ENCODE measurements at regions not wholly inside any gene's neighbourhood (a gene's known extent, or its start where the extent isn't known, plus 50 kb on each side); places are given as distances from the start of the nearest gene placed in this dataset.

- ChIA-PET POLR2A (no interaction called here), CTCF (no interaction called here)
- Histone ChIP-seq H3K9me3 (replicated peaks; ENCODE audit: control insufficient read depth, insufficient read depth, low read length) (peaks cover 21% of the 10 kb centered on the region), H3K27me3 (ENCODE audit: control insufficient read depth in 2 of 2, insufficient read depth in 2 of 2, low read length in 2 of 2) (no peaks in the 10 kb centered on the region), H3K9me1 (replicated peaks; ENCODE audit: control insufficient read depth, extremely low read depth, insufficient read depth, low read length) (no peaks in the 10 kb centered on the region), H3K27ac (ENCODE audit: insufficient read depth, low read depth, low read length) (no peak overlapping the region), H3K4me1 (ENCODE audit: control insufficient read depth, extremely low read depth, insufficient read depth, low read length) (no peaks in the 10 kb centered on the region), H3K9ac (replicated peaks; ENCODE audit: extremely low read depth, insufficient read depth, low read length) (no peak overlapping the region), H3K4me2 (ENCODE audit: insufficient read depth, low read length) (no peak overlapping the region), H4K20me1 (replicated peaks; ENCODE audit: control insufficient read depth, extremely low read depth, insufficient read depth, low read length) (no peaks in the 10 kb centered on the region), H3K4me3 (replicated peaks in 1 of 3; ENCODE audit: insufficient read depth in 1 of 3, low read depth in 1 of 3, low read length in 3 of 3) (no peak overlapping the region), H2AFZ (ENCODE audit: low read depth, low read length) (no peak overlapping the region), H3K36me3 (ENCODE audit: control insufficient read depth in 2 of 2, extremely low read depth in 1 of 2, insufficient read depth in 2 of 2, low read length in 2 of 2) (no peaks in the 10 kb centered on the region), H3K79me2 (ENCODE audit: control insufficient read depth, insufficient read depth, low read length) (no peaks in the 10 kb centered on the region)
- no peak for FAIRE-seq
- TF ChIP-seq POLR2AphosphoS5 (IDR thresholded peaks at IDR 0.05; ENCODE audit: insufficient read depth, low read depth, low read length): no peak
- TF ChIP-seq FOS (IDR thresholded peaks at IDR 0.05; ENCODE audit: borderline replicate concordance, insufficient read depth, low read length): no peak
- no peak for TF ChIP-seq CTCF (IDR thresholded peaks at IDR 0.05; ENCODE audit: extremely low read depth in 1 of 2, insufficient read depth in 1 of 2, low read depth in 1 of 2, low read length in 2 of 2)
- TF ChIP-seq POLR2A (IDR thresholded peaks at IDR 0.05; ENCODE audit: low read depth, low read length): no peak
- no peak for TF ChIP-seq JUN (IDR thresholded peaks at IDR 0.05; ENCODE audit: borderline replicate concordance, insufficient read depth, insufficient read length, low read depth)
- no peak for TF ChIP-seq GATA2 (IDR thresholded peaks at IDR 0.05; ENCODE audit: insufficient read depth, insufficient read length, low read depth, low read length)
- TF ChIP-seq MYC (IDR thresholded peaks at IDR 0.05; ENCODE audit: low read depth, low read length): no peak
- no peak for TF ChIP-seq MAX (IDR thresholded peaks at IDR 0.05; ENCODE audit: insufficient read depth, insufficient read length)
- TF ChIP-seq EZH2 (IDR thresholded peaks at IDR 0.05; ENCODE audit: borderline replicate concordance, low read depth, low read length, severe bottlenecking): no peak
- no peak for DNase-seq (ENCODE audit: low read depth, low spot score)
- BruUV-seq (replicated peaks): no TSS peak
- dilution Hi-C loops (cut with MboI; ENCODE audit: extremely low pct_ligation_motif_present, low sequenced_read_pairs): no loop called here
- intact Hi-C loops (cut with micrococcal nuclease): no loop called here
Measured at GRCh38 chr2:505941-506340, 171.3 kb downstream of the TMEM18 start.

All from endothelial cell of umbilical vein (primary cell).